ENCODE measurements at regions not wholly inside any gene's neighbourhood (a gene's known extent, or its start where the extent isn't known, plus 50 kb on each side); places are given as distances from the start of the nearest gene placed in this dataset.

DNA sequence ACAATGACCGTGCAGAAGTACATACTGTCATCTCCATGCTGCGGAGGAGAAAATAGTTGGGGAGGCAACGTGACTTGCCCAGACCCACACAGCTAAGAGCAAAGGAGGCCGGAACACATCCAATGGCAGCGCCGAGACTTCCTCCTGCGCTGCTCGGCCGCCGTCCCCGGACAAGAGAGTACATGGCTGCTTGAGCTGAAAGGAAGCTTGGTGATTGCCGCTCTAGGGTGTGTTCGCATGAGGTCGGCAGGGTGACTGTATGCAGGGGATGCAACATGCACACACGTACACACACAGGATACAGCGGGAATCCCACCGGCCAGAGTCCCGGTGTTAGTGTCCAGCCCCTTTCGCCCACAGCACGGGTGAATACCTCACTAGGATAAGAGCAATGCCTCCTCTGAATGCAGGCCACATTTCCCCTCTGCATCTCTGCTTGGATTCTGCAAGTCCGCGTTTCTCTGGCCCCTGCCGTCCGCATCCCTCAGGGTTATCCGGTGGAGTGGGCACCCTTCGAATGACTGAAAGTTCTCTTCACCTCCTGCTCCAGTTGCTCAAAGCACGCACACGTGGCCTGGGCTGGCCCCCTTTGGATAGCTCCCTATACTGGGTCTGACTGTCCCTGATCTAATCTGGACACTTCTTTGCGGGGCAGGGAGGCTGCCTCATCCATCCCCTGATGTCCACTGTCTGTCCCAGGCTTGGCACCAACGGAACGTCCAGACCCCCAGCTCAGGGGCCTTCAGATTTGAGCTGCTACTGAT is 78.8 kb downstream of the GSC start:
- Histone ChIP-seq H3K9me2 (ENCODE audit: insufficient read depth, low read length) (no peaks in the 10 kb centered on the region), H3K9ac (ENCODE audit: low read length) (no peak overlapping the region), H3K79me2 (replicated peaks; ENCODE audit: insufficient read depth, low read length) (no peaks in the 10 kb centered on the region), H3F3A (ENCODE audit: insufficient read depth, low read length, poor library complexity, severe bottlenecking) (no peaks in the 10 kb centered on the region), H3K36me3 (ENCODE audit: insufficient read depth, low read length) (no peaks in the 10 kb centered on the region), H3K9me3 (ENCODE audit: low read length) (no peaks in the 10 kb centered on the region), H3K27me3 (ENCODE audit: insufficient read depth, low read depth, low read length) (no peaks in the 10 kb centered on the region), H3K27ac (ENCODE audit: low read length) (no peak overlapping the region), H2AFZ (ENCODE audit: low read depth, low read length) (no peak overlapping the region), H3K4me3 (ENCODE audit: low read length) (no peak overlapping the region), H3K4me2 (ENCODE audit: low read length) (no peak overlapping the region), H4K20me1 (ENCODE audit: insufficient read depth) (no peaks in the 10 kb centered on the region)
- TF ChIP-seq, protein P1, sequence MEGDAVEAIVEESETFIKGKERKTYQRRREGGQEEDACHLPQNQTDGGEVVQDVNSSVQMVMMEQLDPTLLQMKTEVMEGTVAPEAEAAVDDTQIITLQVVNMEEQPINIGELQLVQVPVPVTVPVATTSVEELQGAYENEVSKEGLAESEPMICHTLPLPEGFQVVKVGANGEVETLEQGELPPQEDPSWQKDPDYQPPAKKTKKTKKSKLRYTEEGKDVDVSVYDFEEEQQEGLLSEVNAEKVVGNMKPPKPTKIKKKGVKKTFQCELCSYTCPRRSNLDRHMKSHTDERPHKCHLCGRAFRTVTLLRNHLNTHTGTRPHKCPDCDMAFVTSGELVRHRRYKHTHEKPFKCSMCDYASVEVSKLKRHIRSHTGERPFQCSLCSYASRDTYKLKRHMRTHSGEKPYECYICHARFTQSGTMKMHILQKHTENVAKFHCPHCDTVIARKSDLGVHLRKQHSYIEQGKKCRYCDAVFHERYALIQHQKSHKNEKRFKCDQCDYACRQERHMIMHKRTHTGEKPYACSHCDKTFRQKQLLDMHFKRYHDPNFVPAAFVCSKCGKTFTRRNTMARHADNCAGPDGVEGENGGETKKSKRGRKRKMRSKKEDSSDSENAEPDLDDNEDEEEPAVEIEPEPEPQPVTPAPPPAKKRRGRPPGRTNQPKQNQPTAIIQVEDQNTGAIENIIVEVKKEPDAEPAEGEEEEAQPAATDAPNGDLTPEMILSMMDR (IDR thresholded peaks at IDR 0.05; ENCODE audit: poor library complexity, severe bottlenecking) = no peak
- TF ChIP-seq MXI1 (conservative IDR thresholded peaks at IDR 0.05; ENCODE audit: poor library complexity, severe bottlenecking) = no peak
- TF ChIP-seq SMC3 (conservative IDR thresholded peaks at IDR 0.05; ENCODE audit: poor library complexity) = no peak
- TF ChIP-seq REST (IDR thresholded peaks at IDR 0.05; ENCODE audit: borderline replicate concordance) = no peak
- no peak for TF ChIP-seq RAD21 (conservative IDR thresholded peaks at IDR 0.05)
- TF ChIP-seq POLR2AphosphoS5 (IDR thresholded peaks at IDR 0.05) = no peak
- no peak for TF ChIP-seq TAF1 (IDR thresholded peaks at IDR 0.05; ENCODE audit: low read depth)
- TF ChIP-seq EZH2 (IDR thresholded peaks at IDR 0.05; ENCODE audit: borderline replicate concordance, insufficient read depth, low read length, poor library complexity, severe bottlenecking) = no peak
- no peak for TF ChIP-seq EP300 (conservative IDR thresholded peaks at IDR 0.05; ENCODE audit: poor library complexity, severe bottlenecking)

DNA sequence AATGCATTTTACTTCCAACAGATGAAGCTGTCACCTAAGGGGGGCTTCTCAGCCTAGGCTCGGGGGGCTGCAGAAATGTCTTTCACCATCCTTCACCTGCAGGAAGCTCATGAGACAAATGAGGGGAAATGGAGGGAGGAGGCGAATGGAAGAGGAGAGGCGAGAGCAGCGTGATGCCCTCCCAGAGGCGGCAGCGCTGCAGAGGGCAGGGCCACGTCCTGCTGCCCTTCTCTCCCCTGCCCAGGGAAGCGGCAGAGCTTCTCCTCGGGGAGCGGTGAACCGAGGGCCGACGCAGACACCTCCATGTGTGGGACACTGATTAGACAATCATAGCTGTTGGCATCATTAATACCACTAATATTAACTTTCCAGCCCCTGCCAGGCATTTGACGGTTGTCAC is 78.3 kb downstream of the SERPINA3 start:
- no peaks in the 10 kb centered on the region for H4K20me1 ChIP-seq (ENCODE audit: insufficient read depth)
- TF ChIP-seq SMC3 (conservative IDR thresholded peaks at IDR 0.05; ENCODE audit: poor library complexity) (no peak), EZH2 (IDR thresholded peaks at IDR 0.05; ENCODE audit: borderline replicate concordance, insufficient read depth, low read length, poor library complexity, severe bottlenecking) (no peak), REST (IDR thresholded peaks at IDR 0.05; ENCODE audit: borderline replicate concordance) (no peak), POLR2AphosphoS5 (IDR thresholded peaks at IDR 0.05) (no peak), EP300 (conservative IDR thresholded peaks at IDR 0.05; ENCODE audit: poor library complexity, severe bottlenecking) (no peak), MXI1 (conservative IDR thresholded peaks at IDR 0.05; ENCODE audit: poor library complexity, severe bottlenecking) (no peak), TAF1 (IDR thresholded peaks at IDR 0.05; ENCODE audit: low read depth) (no peak), RAD21 (conservative IDR thresholded peaks at IDR 0.05) (no peak)
- TF ChIP-seq, protein P1 (IDR thresholded peaks at IDR 0.05; ENCODE audit: poor library complexity, severe bottlenecking) = no peak
- no peak overlapping the region for H3K4me2 ChIP-seq (ENCODE audit: low read length)

More for the DNA sequence above, 78.3 kb downstream of the SERPINA3 start:
- Histone ChIP-seq H3K9ac (ENCODE audit: low read length) (no peak overlapping the region), H3K27me3 (ENCODE audit: insufficient read depth, low read depth, low read length) (no peaks in the 10 kb centered on the region), H3K36me3 (ENCODE audit: insufficient read depth, low read length) (no peaks in the 10 kb centered on the region), H3K9me2 (ENCODE audit: insufficient read depth, low read length) (no peaks in the 10 kb centered on the region), H3K9me3 (ENCODE audit: low read length) (no peaks in the 10 kb centered on the region), H3F3A (ENCODE audit: insufficient read depth, low read length, poor library complexity, severe bottlenecking) (no peaks in the 10 kb centered on the region), H2AFZ (ENCODE audit: low read depth, low read length) (no peak overlapping the region), H3K4me3 (ENCODE audit: low read length) (no peak overlapping the region), H3K79me2 (replicated peaks; ENCODE audit: insufficient read depth, low read length) (no peaks in the 10 kb centered on the region), H3K27ac (ENCODE audit: low read length) (no peak overlapping the region)

Measured in neural cell (in vitro differentiated cells).